Upper lobe of left lung (tissue), 6 donors: ENCODE measurements at regions not wholly inside any gene's neighbourhood (a gene's known extent, or its start where the extent isn't known, plus 50 kb on each side); places are given as distances from the start of the nearest gene placed in this dataset.
"Not testable (repeated sequence)": the region's sequence is repeated elsewhere in the genome, so short reads cannot be mapped to it uniquely, and the experiment has no call there.

ENCODE experiments used
- ATAC-seq, 2 donors: fragments of 200-7000 bp; cut with Tn5 transposase; one replicate each; pipeline ENCODE4 v1.9.1; 2022; ENCODE audit warnings: mild to moderate bottlenecking in 2 of 2, moderate library complexity in 2 of 2; ENCODE audit not compliant: low FRiP score in 2 of 2
- DNase-seq, 2 donors: peaks; one replicate each; pipeline ENCODE4 v3.0.0-alpha.2; 2019 to 2020
- H3K27ac ChIP-seq, 4 donors: fragments of 200-600 bp; sonication (generic); one replicate each; pipeline ENCODE4 v1.5.1; 2016 to 2019
- H3K27me3 ChIP-seq, 4 donors: fragments of 200-600 bp; sonication (generic); one replicate each; pipeline ENCODE4 v1.5.1; 2017 to 2019
- H3K36me3 ChIP-seq, 4 donors: fragments of 200-600 bp; sonication (generic); one replicate each; pipeline ENCODE4 v1.5.1; 2016 to 2019
- H3K4me1 ChIP-seq, 4 donors: fragments of 200-600 bp; sonication (generic); one replicate each; pipeline ENCODE4 v1.5.1; 2018 to 2019
- H3K4me3 ChIP-seq, 4 donors: fragments of 200-600 bp; sonication (generic); one replicate each; pipeline ENCODE4 v1.5.1; 2017 to 2019; ENCODE audit warnings: mild to moderate bottlenecking in 2 of 4, moderate library complexity in 1 of 4
- H3K9me3 ChIP-seq, 4 donors: fragments of 200-600 bp; sonication (generic); one replicate each; pipeline ENCODE4 v1.5.1; 2018 to 2019
- EP300 ChIP-seq, 4 donors: sonication (generic); formaldehyde crosslinking; IDR thresholded peaks; one replicate each; pipeline ENCODE4 v1.5.1; 2017; ENCODE audit warnings: antibody characterized with exemption in 4 of 4, control low read depth in 2 of 4
- POLR2A ChIP-seq, 4 donors: fragments of 450-650 bp; IDR thresholded peaks; one replicate each; pipeline ENCODE4 v1.5.1; 2016 to 2017; ENCODE audit warnings: antibody characterized with exemption in 4 of 4, mild to moderate bottlenecking in 2 of 4
- POLR2AphosphoS5 ChIP-seq, 2 donors: sonication (generic); formaldehyde crosslinking; IDR thresholded peaks; one replicate each; pipeline ENCODE4 v1.5.1; 2017; ENCODE audit warnings: antibody characterized with exemption in 2 of 2
- WGBS, 2 donors: methylation state at CpG; one replicate each; pipeline ENCODE4 v1.1.5; 2017 to 2018; 5-methylcytosine and 5-hydroxymethylcytosine counted together
- TF ChIP-seq, protein P1 (sequence below), 6 experiments: fragments of 450-650 bp in 4 of 6; fragments of 200-600 bp in 2 of 6; sonication (generic) in 2 of 6; IDR thresholded peaks; one replicate each; pipeline ENCODE4 v1.5.1; 2016 to 2019; ENCODE audit warnings: antibody characterized with exemption in 6 of 6
- donor health status: DM: no; HTN: no; CAD: no; lungs with moderate emphysema.
- donor health status: DM: no; HTN: yes; CAD: no; lungs with severe emphysema.

DNA sequence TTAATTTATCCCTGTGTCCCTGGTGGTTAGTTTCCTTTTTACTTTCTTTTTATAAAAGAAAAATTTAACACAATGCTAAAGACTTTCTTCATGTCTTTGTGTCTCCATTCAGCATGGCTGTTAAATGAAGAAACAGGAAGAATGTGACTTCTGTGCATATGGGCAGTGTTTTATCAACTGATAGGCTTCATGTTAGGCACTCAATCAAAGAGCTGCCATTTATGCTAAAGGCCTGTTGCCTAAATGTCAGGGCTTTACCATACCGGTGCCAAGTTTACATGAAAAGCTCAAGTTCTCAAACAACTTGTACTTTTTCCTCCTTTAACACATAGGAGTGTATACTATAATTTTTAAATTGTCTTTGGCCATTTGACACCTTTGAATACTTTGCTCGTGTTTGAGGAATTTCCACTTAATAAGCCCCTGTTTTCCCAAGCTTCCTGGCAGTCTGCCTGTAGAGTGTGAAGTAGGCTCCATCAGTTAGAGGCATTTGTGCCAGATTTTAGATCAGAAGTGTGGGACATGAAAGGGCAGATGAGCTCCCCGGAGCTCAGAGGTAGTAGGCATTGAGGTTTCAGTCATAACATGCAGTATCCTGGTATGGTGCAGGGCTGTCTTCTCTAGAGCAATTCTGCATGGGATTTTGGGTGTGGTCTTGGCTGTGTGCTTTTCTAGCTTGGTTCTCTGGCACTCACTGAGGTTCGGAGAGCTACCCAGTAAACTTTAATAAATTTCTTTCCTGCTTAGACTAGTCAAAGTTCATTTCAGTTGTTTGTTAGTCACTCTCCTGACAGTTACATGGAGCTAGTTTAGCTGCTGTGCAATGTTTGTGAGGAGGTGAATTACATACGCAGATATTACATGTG is 119.0 kb downstream of the LEPR start:
- H3K36me3 ChIP-seq: no peaks in the 10 kb centered on the region
- no peak for TF ChIP-seq POLR2AphosphoS5 (IDR thresholded peaks at IDR 0.05)
- no peak for TF ChIP-seq EP300 (IDR thresholded peaks at IDR 0.05)
- TF ChIP-seq, protein P1, sequence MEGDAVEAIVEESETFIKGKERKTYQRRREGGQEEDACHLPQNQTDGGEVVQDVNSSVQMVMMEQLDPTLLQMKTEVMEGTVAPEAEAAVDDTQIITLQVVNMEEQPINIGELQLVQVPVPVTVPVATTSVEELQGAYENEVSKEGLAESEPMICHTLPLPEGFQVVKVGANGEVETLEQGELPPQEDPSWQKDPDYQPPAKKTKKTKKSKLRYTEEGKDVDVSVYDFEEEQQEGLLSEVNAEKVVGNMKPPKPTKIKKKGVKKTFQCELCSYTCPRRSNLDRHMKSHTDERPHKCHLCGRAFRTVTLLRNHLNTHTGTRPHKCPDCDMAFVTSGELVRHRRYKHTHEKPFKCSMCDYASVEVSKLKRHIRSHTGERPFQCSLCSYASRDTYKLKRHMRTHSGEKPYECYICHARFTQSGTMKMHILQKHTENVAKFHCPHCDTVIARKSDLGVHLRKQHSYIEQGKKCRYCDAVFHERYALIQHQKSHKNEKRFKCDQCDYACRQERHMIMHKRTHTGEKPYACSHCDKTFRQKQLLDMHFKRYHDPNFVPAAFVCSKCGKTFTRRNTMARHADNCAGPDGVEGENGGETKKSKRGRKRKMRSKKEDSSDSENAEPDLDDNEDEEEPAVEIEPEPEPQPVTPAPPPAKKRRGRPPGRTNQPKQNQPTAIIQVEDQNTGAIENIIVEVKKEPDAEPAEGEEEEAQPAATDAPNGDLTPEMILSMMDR (IDR thresholded peaks at IDR 0.05): no peak
- no peak for TF ChIP-seq POLR2A (IDR thresholded peaks at IDR 0.05)
- 57 to 63% methylated on average over 5 of the region's 5 CpGs for WGBS, 2 donors
- no peak overlapping the region for H3K27ac ChIP-seq
- H3K4me3 ChIP-seq: no peak overlapping the region
- DNase-seq (no peak), ATAC-seq (no peak)
- no peaks in the 10 kb centered on the region for H3K27me3 ChIP-seq
- H3K9me3 ChIP-seq: no peaks in the 10 kb centered on the region
- H3K4me1 ChIP-seq: no peaks in the 10 kb centered on the region

DNA sequence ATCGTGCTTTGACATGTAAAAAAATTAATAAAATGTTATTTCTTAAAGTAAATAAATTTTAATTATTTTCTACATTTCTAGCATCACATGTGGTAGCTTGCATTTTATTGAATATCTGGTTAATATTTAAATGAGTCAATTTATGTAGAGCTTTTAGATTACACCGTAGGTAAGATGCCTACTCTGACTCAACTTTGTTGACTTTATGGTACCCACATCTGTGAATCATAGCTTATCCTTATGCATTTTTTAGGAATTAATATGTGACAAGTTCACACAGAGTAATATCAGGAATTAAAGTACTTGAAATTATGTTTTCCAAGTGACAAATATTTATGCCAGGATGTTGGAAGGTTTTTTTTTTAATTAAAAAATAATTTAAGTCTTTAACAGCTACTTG is 120.7 kb downstream of the LEPR start:
- Histone ChIP-seq H3K9me3 (no peaks in the 10 kb centered on the region), H3K4me3 (no peak overlapping the region), H3K27ac (no peak overlapping the region), H3K4me1 (no peaks in the 10 kb centered on the region), H3K36me3 (no peaks in the 10 kb centered on the region), H3K27me3 (no peaks in the 10 kb centered on the region)
- no peak for ATAC-seq
- WGBS, 2 donors: 89 to 91% methylated on average over 2 of the region's 2 CpGs
- TF ChIP-seq POLR2A (IDR thresholded peaks at IDR 0.05): no peak
- TF ChIP-seq, protein P1 (IDR thresholded peaks at IDR 0.05): no peak
- no peak for TF ChIP-seq EP300 (IDR thresholded peaks at IDR 0.05)
- DNase-seq: no peak

DNA sequence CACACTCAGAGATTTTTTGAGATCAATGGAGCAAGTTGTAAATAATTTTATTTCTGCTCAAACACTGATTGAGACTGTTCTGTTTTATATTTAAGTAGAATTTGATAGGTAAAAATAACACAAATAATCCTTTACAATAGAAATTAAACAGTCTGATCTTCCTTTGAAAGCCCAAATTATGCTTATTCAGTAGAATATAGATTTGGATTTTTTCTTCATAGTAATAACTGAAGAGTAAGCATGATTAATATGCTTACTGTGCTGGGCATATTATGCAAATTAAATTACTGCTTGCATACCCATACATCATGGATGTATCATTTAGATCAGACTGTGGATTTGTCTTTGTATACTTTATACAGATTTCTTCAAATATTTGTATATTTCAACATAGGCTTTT is 121.4 kb downstream of the LEPR start:
- no peaks in the 10 kb centered on the region for H3K36me3 ChIP-seq
- no peaks in the 10 kb centered on the region for H3K27me3 ChIP-seq
- TF ChIP-seq, protein P1 (IDR thresholded peaks at IDR 0.05): no peak
- TF ChIP-seq POLR2AphosphoS5 (IDR thresholded peaks at IDR 0.05): no peak
- no peak for TF ChIP-seq POLR2A (IDR thresholded peaks at IDR 0.05)
- no peak for TF ChIP-seq EP300 (IDR thresholded peaks at IDR 0.05)
- H3K4me1 ChIP-seq: no peaks in the 10 kb centered on the region
- no peaks in the 10 kb centered on the region for H3K9me3 ChIP-seq
- H3K4me3 ChIP-seq: no peak overlapping the region
- no peak for DNase-seq
- no peak for ATAC-seq
- no peak overlapping the region for H3K27ac ChIP-seq

DNA sequence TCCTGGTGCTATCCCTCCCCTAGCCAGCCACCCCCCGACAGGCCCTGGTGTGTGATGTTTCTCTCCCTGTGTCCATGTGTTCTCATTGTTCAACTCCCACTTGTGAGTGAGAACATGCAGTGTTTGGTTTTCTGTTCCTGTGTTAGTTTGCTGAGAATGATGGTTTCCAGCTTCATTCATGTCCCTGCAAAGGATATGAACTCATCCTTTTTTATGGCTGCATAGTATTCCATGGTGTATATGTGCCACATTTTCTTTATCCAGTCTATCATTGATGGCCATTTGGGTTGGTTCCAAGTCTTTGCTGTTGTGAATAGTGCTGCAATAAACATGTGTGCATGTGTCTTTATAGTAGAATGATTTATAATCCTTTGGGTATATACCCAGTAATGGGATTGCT is 122.1 kb downstream of the LEPR start:
- H3K36me3 ChIP-seq, DNase-seq, H3K27ac ChIP-seq, H3K9me3 ChIP-seq, H3K27me3 ChIP-seq, H3K4me3 ChIP-seq, ATAC-seq, H3K4me1 ChIP-seq: not testable (repeated sequence)
- 89 to 93% methylated on average over 1 of the region's 1 CpG for WGBS, 2 donors

DNA sequence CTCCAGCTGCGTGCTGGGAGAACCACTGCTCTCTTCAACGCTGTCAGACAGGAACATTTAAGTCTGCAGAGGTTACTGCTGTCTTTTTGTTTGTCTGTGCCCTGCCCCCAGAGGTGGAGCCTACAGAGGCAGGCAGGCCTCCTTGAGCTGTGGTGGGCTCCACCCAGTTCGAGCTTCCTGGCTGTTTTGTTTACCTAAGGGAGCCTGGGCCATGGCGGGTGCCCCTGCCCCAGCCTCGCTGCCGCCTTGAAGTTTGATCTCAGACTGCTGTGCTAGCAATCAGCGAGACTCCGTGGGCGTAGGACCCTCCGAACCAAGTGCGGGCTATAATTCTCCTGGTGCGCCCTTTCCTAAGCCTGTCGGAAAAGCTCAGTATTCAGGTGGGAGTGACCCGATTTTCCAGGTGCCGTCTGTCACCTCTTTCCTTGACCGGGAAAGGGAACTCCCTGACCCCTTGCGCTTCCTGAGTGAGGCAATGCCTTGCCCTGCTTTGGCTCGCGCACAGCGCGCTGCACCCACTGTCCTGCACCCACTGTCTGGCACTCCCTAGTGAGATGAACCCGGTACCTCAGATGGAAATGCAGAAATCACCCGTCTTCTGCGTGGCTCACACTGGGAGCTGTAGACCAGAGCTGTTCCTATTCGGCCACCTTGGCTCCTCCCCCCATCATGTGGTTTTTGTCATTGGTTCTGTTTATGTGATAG is 130.0 kb downstream of the LEPR start:
- WGBS, 2 donors: 74 to 86% methylated on average over 24 to 25 of the region's 25 CpGs
- not testable (repeated sequence) for H3K27ac ChIP-seq, ATAC-seq, H3K9me3 ChIP-seq, H3K27me3 ChIP-seq, H3K4me3 ChIP-seq, H3K36me3 ChIP-seq, H3K4me1 ChIP-seq
- peak in 1 of 2 donors; percentile 50 for DNase-seq

DNA sequence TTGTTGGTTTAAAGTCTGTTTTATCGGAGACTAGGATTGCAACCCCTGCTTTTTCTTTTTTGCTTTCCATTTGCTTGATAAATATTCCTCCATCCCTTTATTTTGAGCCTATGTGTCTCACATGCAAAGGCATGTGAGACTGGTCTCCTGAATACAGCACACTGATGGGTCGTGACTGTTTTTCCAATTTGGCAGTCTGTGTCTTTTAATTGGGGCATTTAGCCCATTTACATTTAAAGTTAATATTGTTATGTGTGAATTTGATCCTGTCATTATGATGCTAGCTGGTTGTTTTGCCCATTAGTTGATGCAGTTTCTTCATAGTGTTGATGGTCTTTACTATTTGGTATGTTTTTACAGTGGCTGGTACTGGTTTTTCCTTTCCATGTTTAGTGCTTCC is 132.0 kb downstream of the LEPR start:
- not testable (repeated sequence) for H3K4me3 ChIP-seq, H3K36me3 ChIP-seq, H3K9me3 ChIP-seq, H3K4me1 ChIP-seq, DNase-seq, H3K27ac ChIP-seq, ATAC-seq, H3K27me3 ChIP-seq
- WGBS, 2 donors: 87 to 95% methylated on average over 2 of the region's 2 CpGs
